ENCODE measurements at regions not wholly inside any gene's neighbourhood (a gene's known extent, or its start where the extent isn't known, plus 50 kb on each side); places are given as distances from the start of the nearest gene placed in this dataset.
"Not testable (repeated sequence)": the region's sequence is repeated elsewhere in the genome, so short reads cannot be mapped to it uniquely, and the experiment has no call there.

GRCh38 chr2:237238249-237238648 is 152.6 kb downstream of the COPS8 start:
- Histone ChIP-seq H3K4me1 (ENCODE audit: insufficient read depth, low read length, poor library complexity, severe bottlenecking) (no peaks in the 10 kb centered on the region), H3K27ac (ENCODE audit: low read depth, low read length, poor library complexity, severe bottlenecking) (no peak overlapping the region), H3K27me3 (replicated peaks; ENCODE audit: insufficient read depth, low read depth, low read length, poor library complexity) (peaks cover 5% of the 10 kb centered on the region), H3K4me3 (ENCODE audit: low read depth, low read length, poor library complexity, severe bottlenecking) (no peak overlapping the region), H3K9me3 (ENCODE audit: low read depth, low read length, poor library complexity, severe bottlenecking) (peaks cover 8% of the 10 kb centered on the region), H3K36me3 (ENCODE audit: insufficient read depth, low read length, poor library complexity, severe bottlenecking) (no peaks in the 10 kb centered on the region)
- intact Hi-C loops (cut with micrococcal nuclease; ENCODE audit: unreplicated experiment), result no loop called here
- CTCF ChIA-PET, result no interaction called here
- POLR2A ChIA-PET (ENCODE audit: low non-redundant PET), result no interaction called here
- TF ChIP-seq CTCF (conservative IDR thresholded peaks at IDR 0.05; ENCODE audit: low read depth, low read length) (no peak), EZH2 (IDR thresholded peaks at IDR 0.05; ENCODE audit: borderline replicate concordance, low read depth, low read length, poor library complexity, severe bottlenecking) (no peak)
- DNase-seq (ENCODE audit: low spot score), result no peak
- no TSS peak for BruUV-seq (replicated peaks)

GRCh38 chr2:237240252-237240651 is 154.6 kb downstream of the COPS8 start:
- ChIA-PET POLR2A (ENCODE audit: low non-redundant PET) (no interaction called here), CTCF (no interaction called here)
- H3K9me3 ChIP-seq (ENCODE audit: low read depth, low read length, poor library complexity, severe bottlenecking), result peaks cover 8% of the 10 kb centered on the region
- no peak overlapping the region for H3K4me3 ChIP-seq (ENCODE audit: low read depth, low read length, poor library complexity, severe bottlenecking)
- no TSS peak for BruUV-seq (replicated peaks)
- intact Hi-C loops (cut with micrococcal nuclease; ENCODE audit: unreplicated experiment), result no loop called here
- H3K27me3 ChIP-seq (replicated peaks; ENCODE audit: insufficient read depth, low read depth, low read length, poor library complexity), result peaks cover 5% of the 10 kb centered on the region
- TF ChIP-seq CTCF (conservative IDR thresholded peaks at IDR 0.05; ENCODE audit: low read depth, low read length) (no peak), EZH2 (IDR thresholded peaks at IDR 0.05; ENCODE audit: borderline replicate concordance, low read depth, low read length, poor library complexity, severe bottlenecking) (no peak)
- DNase-seq (ENCODE audit: low spot score), result no peak
- H3K36me3 ChIP-seq (ENCODE audit: insufficient read depth, low read length, poor library complexity, severe bottlenecking), result no peaks in the 10 kb centered on the region
- H3K27ac ChIP-seq (ENCODE audit: low read depth, low read length, poor library complexity, severe bottlenecking), result no peak overlapping the region
- H3K4me1 ChIP-seq (ENCODE audit: insufficient read depth, low read length, poor library complexity, severe bottlenecking), result no peaks in the 10 kb centered on the region

- H3K4me3 ChIP-seq (ENCODE audit: low read depth, low read length, poor library complexity, severe bottlenecking); H3K36me3 ChIP-seq (ENCODE audit: insufficient read depth, low read length, poor library complexity, severe bottlenecking); CTCF ChIA-PET; H3K4me1 ChIP-seq (ENCODE audit: insufficient read depth, low read length, poor library complexity, severe bottlenecking); intact Hi-C loops (cut with micrococcal nuclease; ENCODE audit: unreplicated experiment); H3K27ac ChIP-seq (ENCODE audit: low read depth, low read length, poor library complexity, severe bottlenecking); H3K27me3 ChIP-seq (replicated peaks; ENCODE audit: insufficient read depth, low read depth, low read length, poor library complexity); DNase-seq (ENCODE audit: low spot score); POLR2A ChIA-PET (ENCODE audit: low non-redundant PET); BruUV-seq (replicated peaks); H3K9me3 ChIP-seq (ENCODE audit: low read depth, low read length, poor library complexity, severe bottlenecking): not testable (repeated sequence)
These were observed 155.2 kb downstream of the COPS8 start for GRCh38 chr2:237240868-237241267.

- no TSS peak for BruUV-seq (replicated peaks)
These were observed 156.4 kb downstream of the COPS8 start for GRCh38 chr2:237242091-237242536.

More at GRCh38 chr2:237242091-237242536, 156.4 kb downstream of the COPS8 start:
- Histone ChIP-seq H3K4me1 (ENCODE audit: insufficient read depth, low read length, poor library complexity, severe bottlenecking) (no peaks in the 10 kb centered on the region), H3K36me3 (ENCODE audit: insufficient read depth, low read length, poor library complexity, severe bottlenecking) (no peaks in the 10 kb centered on the region), H3K27me3 (replicated peaks; ENCODE audit: insufficient read depth, low read depth, low read length, poor library complexity) (peaks cover 5% of the 10 kb centered on the region), H3K4me3 (ENCODE audit: low read depth, low read length, poor library complexity, severe bottlenecking) (no peak overlapping the region), H3K27ac (ENCODE audit: low read depth, low read length, poor library complexity, severe bottlenecking) (no peak overlapping the region), H3K9me3 (ENCODE audit: low read depth, low read length, poor library complexity, severe bottlenecking) (peaks cover 8% of the 10 kb centered on the region)
- ChIA-PET POLR2A (ENCODE audit: low non-redundant PET) (no interaction called here), CTCF (no interaction called here)
- intact Hi-C loops (cut with micrococcal nuclease; ENCODE audit: unreplicated experiment), result no loop called here
- DNase-seq (ENCODE audit: low spot score), result no peak
- no peak for TF ChIP-seq CTCF (conservative IDR thresholded peaks at IDR 0.05; ENCODE audit: low read depth, low read length)
- no peak for TF ChIP-seq EZH2 (IDR thresholded peaks at IDR 0.05; ENCODE audit: borderline replicate concordance, low read depth, low read length, poor library complexity, severe bottlenecking)

Data from A673 (cell line).